Upper lobe of right lung (tissue), 1 donor: ENCODE measurements at regions not wholly inside any gene's neighbourhood (a gene's known extent, or its start where the extent isn't known, plus 50 kb on each side); places are given as distances from the start of the nearest gene placed in this dataset.
"Not testable (repeated sequence)": the region's sequence is repeated elsewhere in the genome, so short reads cannot be mapped to it uniquely, and the experiment has no call there.

Experiments used
- ATAC-seq: fragments of 200-7000 bp; cut with Tn5 transposase; one replicate; pipeline ENCODE4 v1.9.1; 2020; ENCODE audit warnings: mild to moderate bottlenecking, moderate library complexity
- DNase-seq: peaks from one replicate; pipeline ENCODE4 v3.0.0-alpha.2; 2020
- H3K27ac ChIP-seq: fragments of 200-600 bp; one replicate; pipeline ENCODE4 v1.8.0; 2022
- H3K27me3 ChIP-seq: fragments of 200-600 bp; one replicate; pipeline ENCODE4 v1.8.0; 2022; ENCODE audit warnings: mild to moderate bottlenecking
- H3K36me3 ChIP-seq: fragments of 200-600 bp; one replicate; pipeline ENCODE4 v1.8.0; 2022
- H3K4me1 ChIP-seq: fragments of 200-600 bp; one replicate; pipeline ENCODE4 v1.8.0; 2022
- H3K4me3 ChIP-seq: fragments of 200-600 bp; one replicate; pipeline ENCODE4 v1.8.0; 2022; ENCODE audit warnings: mild to moderate bottlenecking
- H3K9me3 ChIP-seq: fragments of 200-600 bp; one replicate; pipeline ENCODE4 v1.8.0; 2022
- intact Hi-C: fragments of 100-400 bp; cut with DNase I; formaldehyde crosslinking; loops from one replicate; pipeline ENCODE4 v1.11.0; 2022
- TF ChIP-seq, protein P1 (sequence below): fragments of 200-600 bp; IDR thresholded peaks from one replicate; pipeline ENCODE4 v1.8.0; 2022; ENCODE audit warnings: antibody characterized with exemption
- donor health status: DM: no; HTN: yes; CAD: no; lungs with severe emphysema.

- no peaks in the 10 kb centered on the region for H3K27me3 ChIP-seq
- ATAC-seq = no peak
- TF ChIP-seq, protein P1, sequence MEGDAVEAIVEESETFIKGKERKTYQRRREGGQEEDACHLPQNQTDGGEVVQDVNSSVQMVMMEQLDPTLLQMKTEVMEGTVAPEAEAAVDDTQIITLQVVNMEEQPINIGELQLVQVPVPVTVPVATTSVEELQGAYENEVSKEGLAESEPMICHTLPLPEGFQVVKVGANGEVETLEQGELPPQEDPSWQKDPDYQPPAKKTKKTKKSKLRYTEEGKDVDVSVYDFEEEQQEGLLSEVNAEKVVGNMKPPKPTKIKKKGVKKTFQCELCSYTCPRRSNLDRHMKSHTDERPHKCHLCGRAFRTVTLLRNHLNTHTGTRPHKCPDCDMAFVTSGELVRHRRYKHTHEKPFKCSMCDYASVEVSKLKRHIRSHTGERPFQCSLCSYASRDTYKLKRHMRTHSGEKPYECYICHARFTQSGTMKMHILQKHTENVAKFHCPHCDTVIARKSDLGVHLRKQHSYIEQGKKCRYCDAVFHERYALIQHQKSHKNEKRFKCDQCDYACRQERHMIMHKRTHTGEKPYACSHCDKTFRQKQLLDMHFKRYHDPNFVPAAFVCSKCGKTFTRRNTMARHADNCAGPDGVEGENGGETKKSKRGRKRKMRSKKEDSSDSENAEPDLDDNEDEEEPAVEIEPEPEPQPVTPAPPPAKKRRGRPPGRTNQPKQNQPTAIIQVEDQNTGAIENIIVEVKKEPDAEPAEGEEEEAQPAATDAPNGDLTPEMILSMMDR = no peak
- no peak overlapping the region for H3K27ac ChIP-seq
- no peak for DNase-seq
- H3K4me3 ChIP-seq = no peak overlapping the region
- intact Hi-C loops = no loop called here
- H3K9me3 ChIP-seq = no peaks in the 10 kb centered on the region
- H3K4me1 ChIP-seq = no peaks in the 10 kb centered on the region
- H3K36me3 ChIP-seq = no peaks in the 10 kb centered on the region
Observed at GRCh38 chr15:85282504-85283115, 97.8 kb upstream of the AKAP13 start.

DNA sequence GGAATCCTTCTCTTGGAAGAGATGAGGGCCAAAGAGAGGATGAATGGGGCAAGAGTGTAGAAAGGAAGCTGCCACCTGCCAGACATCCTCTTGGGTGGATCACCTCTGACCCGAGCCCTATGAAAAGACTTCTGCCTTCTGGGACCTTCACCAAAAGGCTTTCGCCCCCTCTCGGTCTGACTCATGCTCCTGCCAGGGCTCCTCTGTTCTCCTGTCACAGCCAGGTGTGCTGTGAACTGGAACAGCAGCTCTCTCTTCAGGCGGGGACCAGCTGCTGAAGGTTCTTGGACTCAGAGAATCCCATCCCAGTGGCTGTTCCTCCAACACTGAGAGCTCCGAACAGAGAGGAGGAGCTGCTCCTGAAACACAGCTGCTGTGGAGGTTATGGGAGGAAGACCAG is 96.6 kb upstream of the AKAP13 start:
- H3K27ac ChIP-seq, H3K9me3 ChIP-seq, H3K36me3 ChIP-seq, H3K4me3 ChIP-seq, DNase-seq, H3K27me3 ChIP-seq, intact Hi-C loops, H3K4me1 ChIP-seq, ATAC-seq: not testable (repeated sequence)

- H3K9me3 ChIP-seq = no peaks in the 10 kb centered on the region
- no peak overlapping the region for H3K27ac ChIP-seq
- H3K4me1 ChIP-seq = no peaks in the 10 kb centered on the region
- no peak for DNase-seq
- TF ChIP-seq, protein P1 = no peak
- ATAC-seq = no peak
- no peak overlapping the region for H3K4me3 ChIP-seq
- no peaks in the 10 kb centered on the region for H3K27me3 ChIP-seq
- intact Hi-C loops = no loop called here
- no peaks in the 10 kb centered on the region for H3K36me3 ChIP-seq
Observed at GRCh38 chr15:85284497-85284896, 95.9 kb upstream of the AKAP13 start.

DNA sequence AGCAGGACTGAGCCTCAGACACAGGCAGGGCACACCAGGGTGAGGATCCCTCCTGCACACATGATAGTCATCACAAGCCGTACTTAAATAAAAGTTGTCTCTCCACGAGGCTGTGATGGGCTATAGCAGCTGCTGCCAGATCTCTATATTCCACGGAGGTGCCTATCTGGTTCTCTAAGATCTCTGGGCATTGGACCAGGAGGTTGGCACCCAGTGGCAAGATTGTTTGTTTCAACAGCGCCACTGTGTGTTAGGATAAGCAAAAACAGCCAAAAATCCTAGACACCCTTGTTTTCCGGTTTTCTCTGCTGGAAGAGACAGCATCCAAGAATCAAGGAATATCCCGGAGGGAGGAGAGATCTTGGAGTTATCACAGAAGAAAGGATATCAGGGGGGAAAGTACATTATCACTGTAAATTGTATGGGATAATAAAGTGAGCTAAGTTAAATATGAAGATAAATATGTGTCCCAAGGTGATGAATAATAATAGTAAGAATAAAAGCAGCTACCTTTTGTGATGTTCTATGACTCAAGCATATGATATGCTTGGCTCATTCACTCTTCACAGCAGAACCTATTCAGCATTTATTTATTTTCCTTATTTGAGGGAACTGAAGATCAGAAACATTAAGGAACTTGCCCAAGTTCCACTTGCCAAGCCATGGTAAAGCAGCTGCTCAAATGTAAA is 90.6 kb upstream of the AKAP13 start:
- H3K27ac ChIP-seq = no peak overlapping the region
- TF ChIP-seq, protein P1 = peak; percentile 59
- no peaks in the 10 kb centered on the region for H3K9me3 ChIP-seq
- H3K4me3 ChIP-seq = no peak overlapping the region
- ATAC-seq (peak; percentile 89), DNase-seq (no peak)
- intact Hi-C loops = no loop called here
- H3K27me3 ChIP-seq = no peaks in the 10 kb centered on the region
- no peaks in the 10 kb centered on the region for H3K4me1 ChIP-seq
- H3K36me3 ChIP-seq = no peaks in the 10 kb centered on the region

- H3K4me3 ChIP-seq, ATAC-seq, H3K9me3 ChIP-seq, H3K36me3 ChIP-seq, H3K27ac ChIP-seq, H3K27me3 ChIP-seq, H3K4me1 ChIP-seq, intact Hi-C loops: not testable (repeated sequence)
- peak; percentile 74 for DNase-seq
Observed at GRCh38 chr15:85292583-85292982, 87.8 kb upstream of the AKAP13 start.

DNA sequence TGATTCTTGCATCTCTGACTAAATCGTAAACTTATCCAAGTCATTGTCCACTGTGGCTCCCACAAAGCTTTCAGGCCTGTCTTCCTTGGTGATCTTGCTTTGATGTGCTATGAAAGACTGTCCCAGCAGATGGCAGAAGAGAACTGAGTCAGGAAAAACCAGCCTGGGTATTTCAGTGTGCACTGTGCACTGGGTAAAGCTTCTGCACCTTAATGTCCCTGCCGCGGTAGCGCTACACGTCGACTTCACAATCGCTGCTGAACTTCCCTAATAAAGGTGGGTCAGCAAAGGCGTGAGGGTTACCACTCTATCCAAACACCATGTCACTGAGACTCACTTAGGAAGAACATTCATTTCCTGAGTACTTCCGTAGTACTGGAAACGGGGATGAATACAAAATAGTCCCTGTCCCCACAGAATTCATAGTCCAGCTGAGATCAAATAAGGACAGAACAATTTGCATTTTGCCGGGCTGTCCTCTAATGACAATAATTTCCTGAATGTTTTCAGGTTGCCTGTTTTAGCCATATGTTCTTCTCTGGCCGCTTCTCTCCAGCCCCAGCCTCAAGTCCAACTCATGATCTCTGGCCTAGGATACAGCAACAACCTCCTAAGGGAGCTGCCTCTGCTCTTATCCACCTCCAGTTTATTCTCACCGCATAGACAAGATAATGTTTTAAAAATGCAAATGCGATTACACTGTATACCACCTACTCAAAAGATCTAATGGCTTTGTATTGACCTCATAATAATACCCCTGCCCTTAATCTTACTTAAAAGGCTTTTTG is 83.6 kb upstream of the AKAP13 start:
- H3K36me3 ChIP-seq = no peaks in the 10 kb centered on the region
- no peaks in the 10 kb centered on the region for H3K27me3 ChIP-seq
- ATAC-seq = peak; percentile 97
- H3K4me3 ChIP-seq = peak overlapping the region; percentile 33
- no peak overlapping the region for H3K27ac ChIP-seq
- TF ChIP-seq, protein P1 = peak; percentile 74
- peaks cover 7% of the 10 kb centered on the region for H3K4me1 ChIP-seq
- no peak for DNase-seq
- intact Hi-C loops = no loop called here
- no peaks in the 10 kb centered on the region for H3K9me3 ChIP-seq
